ENCODE measurements at regions not wholly inside any gene's neighbourhood (a gene's known extent, or its start where the extent isn't known, plus 50 kb on each side); places are given as distances from the start of the nearest gene placed in this dataset.
A peak's percentile ranks its signal among the peaks of the same experiment; 100 is the strongest.

DNA sequence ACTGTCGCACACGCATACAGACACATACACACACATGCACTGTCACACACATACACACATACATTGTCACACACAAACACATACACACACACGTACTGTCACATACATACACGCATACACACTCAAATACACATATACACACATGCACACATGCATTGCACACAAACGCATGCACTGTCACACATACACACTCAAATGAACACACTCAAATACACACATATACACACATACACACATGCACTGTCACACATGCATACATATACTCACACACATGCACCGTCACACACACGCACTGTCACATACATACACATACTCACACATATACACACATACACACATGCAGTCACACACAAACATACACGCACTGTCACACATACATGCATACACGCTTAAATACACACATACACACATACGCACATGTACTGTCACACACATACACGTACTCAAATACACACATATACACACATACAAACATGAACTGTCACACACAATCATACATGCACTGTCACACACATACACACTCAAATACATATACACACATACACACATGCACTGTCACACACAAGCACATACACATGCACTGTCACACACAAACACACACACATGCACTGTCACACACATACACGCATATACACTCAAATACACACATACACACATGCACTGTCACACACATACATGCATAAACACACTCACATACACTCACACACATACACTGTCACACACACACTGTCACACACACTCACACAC lies 548.6 kb upstream of the BTBD3 start:
- peaks cover 10% of the 10 kb centered on the region for H3K9me1 ChIP-seq (ENCODE audit: insufficient read depth, low read length)
- peak overlapping the region; percentile 36; the same call in 1 of the 2 replicates for H2BK20ac ChIP-seq (ENCODE audit: low read depth, low read length)
- no peak overlapping the region for H3K4me2 ChIP-seq (ENCODE audit: low read depth, low read length)
- peak overlapping the region; percentile 46 for H2BK120ac ChIP-seq (ENCODE audit: low read depth, low read length)
- POLR2A ChIA-PET (ENCODE audit: unreplicated experiment): no interaction called here
- peak overlapping the region; percentile 61 for H3K4ac ChIP-seq (ENCODE audit: low read depth, low read length)
- H4K5ac ChIP-seq (ENCODE audit: low read depth, low read length): no peak overlapping the region; the same call in 1 of the 2 replicates
- 87% methylated on average over 11 of the region's 12 CpGs; no CpG with 5 or more reads in 1 of the 2 experiments for WGBS, 2 experiments (ENCODE audit: extremely low coverage in 2 of 2, insufficient read length in 1 of 2)
- no peak for ATAC-seq (ENCODE audit: low read depth)
- peak overlapping the region; percentile 46; the same call in 1 of the 2 replicates for H3K18ac ChIP-seq (ENCODE audit: low read depth, low read length)
- dilution Hi-C loops (cut with HindIII; ENCODE audit: low sequenced_read_pairs, unreplicated experiment): no loop called here
- TF ChIP-seq MAZ (IDR thresholded peaks at IDR 0.05; ENCODE audit: borderline replicate concordance, low read depth, low read length) (no peak), POLR2A (IDR thresholded peaks at IDR 0.05; ENCODE audit: low read depth, low read length) (no peak), MXI1 (IDR thresholded peaks at IDR 0.05; ENCODE audit: borderline replicate concordance, low read depth, low read length) (no peak), NFE2L2 (IDR thresholded peaks at IDR 0.05; ENCODE audit: low read depth, low read length) (no peak), BHLHE40 (IDR thresholded peaks at IDR 0.05; ENCODE audit: low read depth, low read length) (no peak), RCOR1 (IDR thresholded peaks at IDR 0.05; ENCODE audit: insufficient replicate concordance, low read length) (no peak), ELK1 (IDR thresholded peaks at IDR 0.05; ENCODE audit: borderline replicate concordance, low read depth, low read length) (no peak)
- no TSS peak for BruUV-seq (replicated peaks)
- H3K9ac ChIP-seq (ENCODE audit: low read depth, low read length): no peak overlapping the region
- no peak overlapping the region for H3K27ac ChIP-seq (ENCODE audit: insufficient read depth, low read length)
- in situ Hi-C loops (cut with MboI; ENCODE audit: low sequenced_read_pairs): no loop called here
- H3K4me3 ChIP-seq (ENCODE audit: insufficient read depth, low read depth, low read length): no peak overlapping the region
- H2AK9ac ChIP-seq (replicated peaks; ENCODE audit: low read depth, low read length, poor library complexity): no peak overlapping the region
- H3K27me3 ChIP-seq (ENCODE audit: control insufficient read depth, insufficient read depth, low read length): no peaks in the 10 kb centered on the region
- no peaks in the 10 kb centered on the region for H3K36me3 ChIP-seq (ENCODE audit: control insufficient read depth, insufficient read depth, low read length)
- no peak overlapping the region for H2AFZ ChIP-seq (replicated peaks; ENCODE audit: low read length, poor library complexity)
- H3K23ac ChIP-seq (ENCODE audit: low read depth, low read length): no peak overlapping the region
- intact Hi-C loops (cut with micrococcal nuclease): no loop called here
- no peak overlapping the region for H3K56ac ChIP-seq (ENCODE audit: extremely low read depth, insufficient read depth, low read length)
- H2BK5ac ChIP-seq (ENCODE audit: low read depth, low read length, poor library complexity, severe bottlenecking): peak overlapping the region; percentile 51
- no peak for DNase-seq
- H4K20me1 ChIP-seq (ENCODE audit: insufficient read depth, low read length): no peaks in the 10 kb centered on the region
- peak overlapping the region in 1 of 2 experiments; percentile 19; a peak in 1 of 4 replicates for H4K8ac ChIP-seq (ENCODE audit: low read depth in 2 of 2, low read length in 2 of 2)
- no peaks in the 10 kb centered on the region for H3K79me1 ChIP-seq (ENCODE audit: low read depth in 1 of 2, low read length in 2 of 2)
- H3K14ac ChIP-seq (replicated peaks; ENCODE audit: low read depth, low read length): peak overlapping the region; percentile 65
- H3K9me3 ChIP-seq (ENCODE audit: control insufficient read depth, insufficient read depth, low read length): no peaks in the 10 kb centered on the region
- peaks cover 7% of the 10 kb centered on the region; the same call in 1 of the 2 replicates for H3K4me1 ChIP-seq (ENCODE audit: control insufficient read depth, insufficient read depth, low read length)
- peak overlapping the region; percentile 31; the same call in 1 of the 2 replicates for H4K91ac ChIP-seq (ENCODE audit: insufficient read depth, low read depth, low read length)
- peak overlapping the region; percentile 26; the same call in 2 of the 3 replicates for H2BK15ac ChIP-seq (ENCODE audit: low read depth, low read length)
- H2AK5ac ChIP-seq (ENCODE audit: low read depth, low read length): peak overlapping the region; percentile 79
- CTCF ChIA-PET: no interaction called here
